Mucosa of rectum (tissue), 2 donors: ENCODE measurements at regions not wholly inside any gene's neighbourhood (a gene's known extent, or its start where the extent isn't known, plus 50 kb on each side); places are given as distances from the start of the nearest gene placed in this dataset.

Experiments
- H3K27ac ChIP-seq, 2 donors: one replicate each; pipeline ENCODE4 v1.7.0; 2013; ENCODE audit warnings: inconsistent platforms in 2 of 2, low read depth in 2 of 2, low read length in 2 of 2
- H3K27me3 ChIP-seq, 2 donors: one replicate each; pipeline ENCODE4 v1.7.0; 2013; ENCODE audit warnings: low read length in 2 of 2; ENCODE audit not compliant: control insufficient read depth in 2 of 2, insufficient read depth in 2 of 2
- H3K36me3 ChIP-seq, 2 donors: one replicate each; pipeline ENCODE4 v1.7.0; 2013; ENCODE audit warnings: low read length in 2 of 2; ENCODE audit not compliant: control insufficient read depth in 2 of 2, insufficient read depth in 2 of 2
- H3K4me1 ChIP-seq, 2 donors: one replicate each; pipeline ENCODE4 v1.7.0; 2013; ENCODE audit warnings: low read length in 2 of 2, mild to moderate bottlenecking in 1 of 2; ENCODE audit not compliant: control insufficient read depth in 2 of 2, insufficient read depth in 2 of 2
- H3K4me3 ChIP-seq, 2 donors: one replicate each; pipeline ENCODE4 v1.7.0; 2013; ENCODE audit warnings: low read length in 2 of 2
- H3K9ac ChIP-seq, 2 donors: one replicate each; pipeline ENCODE4 v1.7.0; 2013; ENCODE audit warnings: low read length in 2 of 2, low read depth in 1 of 2, mild to moderate bottlenecking in 1 of 2
- H3K9me3 ChIP-seq, 2 donors: one replicate each; pipeline ENCODE4 v1.7.0; 2013; ENCODE audit warnings: low read length in 2 of 2; ENCODE audit not compliant: control insufficient read depth in 2 of 2
- donor health status: healthy.
- donor health status: Normal muscosa, but diverticular disease.

DNA sequence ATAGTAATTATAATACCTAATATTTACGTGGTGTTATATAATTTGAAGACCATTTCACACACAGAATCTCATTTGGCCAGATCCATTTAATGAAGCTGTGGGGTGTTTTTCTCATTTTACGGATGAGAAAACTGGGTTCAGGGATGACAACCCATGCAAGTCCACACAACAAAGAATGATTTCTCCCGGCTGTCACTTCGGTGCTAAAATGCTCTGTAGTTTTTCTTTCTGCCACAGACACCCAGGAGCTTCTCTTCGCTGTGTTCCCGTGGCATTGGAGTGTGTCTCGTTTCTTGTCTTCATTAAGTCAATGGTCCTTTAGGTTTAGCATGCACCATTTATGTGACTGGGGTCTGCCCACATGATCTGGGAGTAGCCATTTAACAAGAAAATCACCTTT lies 308.5 kb downstream of the ENC1 start:
- no peaks in the 10 kb centered on the region for H3K27me3 ChIP-seq
- peaks cover 4 to 6% of the 10 kb centered on the region in 2 donors for H3K4me1 ChIP-seq
- no peaks in the 10 kb centered on the region for H3K36me3 ChIP-seq
- H3K27ac ChIP-seq = no peak overlapping the region
- H3K9ac ChIP-seq = no peak overlapping the region
- no peak overlapping the region for H3K4me3 ChIP-seq
- H3K9me3 ChIP-seq = no peaks in the 10 kb centered on the region

GRCh38 chr5:74328221-74328630 lies 312.3 kb downstream of the ENC1 start:
- Histone ChIP-seq H3K36me3 (no peaks in the 10 kb centered on the region), H3K9ac (no peak overlapping the region), H3K27me3 (no peaks in the 10 kb centered on the region), H3K9me3 (no peaks in the 10 kb centered on the region), H3K27ac (peak overlapping the region in 1 of 2 donors; percentile 45), H3K4me1 (peaks cover 4 to 8% of the 10 kb centered on the region in 2 donors), H3K4me3 (no peak overlapping the region)

DNA sequence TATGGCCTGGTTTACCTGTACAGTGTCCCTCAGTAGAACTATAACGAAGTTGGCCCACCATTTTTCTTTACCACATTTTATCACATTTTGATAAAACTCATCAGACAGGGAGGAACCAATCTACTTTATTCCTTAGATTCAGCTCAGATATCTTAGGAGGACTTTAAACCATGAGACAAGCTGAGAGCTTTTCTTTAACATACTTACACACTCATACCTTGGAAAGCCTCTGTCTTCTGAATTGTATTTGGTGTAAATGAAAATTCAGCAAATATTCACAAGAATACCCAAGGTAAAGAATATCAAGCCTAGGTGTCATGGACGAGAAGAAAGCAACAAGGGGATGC lies 313.2 kb downstream of the ENC1 start:
- Histone ChIP-seq H3K36me3 (no peaks in the 10 kb centered on the region), H3K27ac (peak overlapping the region; percentile 11 to 30), H3K27me3 (no peaks in the 10 kb centered on the region), H3K9ac (no peak overlapping the region), H3K9me3 (no peaks in the 10 kb centered on the region), H3K4me1 (peaks cover 4 to 8% of the 10 kb centered on the region in 2 donors), H3K4me3 (no peak overlapping the region)

GRCh38 chr5:74326571-74327338 lies 313.8 kb downstream of the ENC1 start:
- H3K36me3 ChIP-seq = no peaks in the 10 kb centered on the region
- peak overlapping the region in 1 of 2 donors; percentile 11 for H3K27ac ChIP-seq
- H3K27me3 ChIP-seq = no peaks in the 10 kb centered on the region
- peaks cover 4 to 8% of the 10 kb centered on the region in 2 donors for H3K4me1 ChIP-seq
- no peak overlapping the region for H3K9ac ChIP-seq
- no peaks in the 10 kb centered on the region for H3K9me3 ChIP-seq
- H3K4me3 ChIP-seq = no peak overlapping the region

GRCh38 chr5:74325866-74326265 lies 314.7 kb downstream of the ENC1 start:
- H3K4me1 ChIP-seq = peaks cover 4 to 8% of the 10 kb centered on the region in 2 donors
- H3K36me3 ChIP-seq = no peaks in the 10 kb centered on the region
- no peak overlapping the region for H3K4me3 ChIP-seq
- H3K27ac ChIP-seq = no peak overlapping the region
- H3K27me3 ChIP-seq = no peaks in the 10 kb centered on the region
- H3K9ac ChIP-seq = no peak overlapping the region
- no peaks in the 10 kb centered on the region for H3K9me3 ChIP-seq

GRCh38 chr5:74324556-74324955 lies 316.0 kb downstream of the ENC1 start:
- Histone ChIP-seq H3K27me3 (no peaks in the 10 kb centered on the region), H3K9ac (no peak overlapping the region), H3K4me1 (peaks cover 4 to 8% of the 10 kb centered on the region in 2 donors), H3K27ac (no peak overlapping the region), H3K9me3 (no peaks in the 10 kb centered on the region), H3K4me3 (no peak overlapping the region), H3K36me3 (no peaks in the 10 kb centered on the region)

DNA sequence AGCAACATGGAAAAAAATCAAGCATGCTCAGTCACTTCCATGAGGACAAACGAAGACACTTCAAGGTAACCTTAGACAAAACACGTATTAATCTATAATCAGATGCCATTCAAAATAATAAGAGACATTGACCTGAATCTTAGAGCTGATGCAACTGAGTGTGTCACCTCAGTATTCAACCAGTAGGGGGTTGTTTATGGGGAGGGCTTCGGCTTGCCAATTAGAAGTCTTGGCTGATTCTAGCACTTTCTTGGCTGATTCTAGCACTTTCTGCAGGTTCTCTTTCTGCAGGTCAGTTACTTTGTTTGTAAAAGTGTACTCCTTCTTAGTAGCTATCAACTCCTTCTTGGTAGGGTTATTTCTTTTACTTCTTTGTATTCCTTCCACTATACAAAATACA lies 317.6 kb downstream of the ENC1 start:
- Histone ChIP-seq H3K4me3 (no peak overlapping the region), H3K4me1 (peaks cover 4 to 8% of the 10 kb centered on the region in 2 donors), H3K36me3 (no peaks in the 10 kb centered on the region), H3K9ac (no peak overlapping the region), H3K27ac (no peak overlapping the region), H3K27me3 (no peaks in the 10 kb centered on the region), H3K9me3 (no peaks in the 10 kb centered on the region)

GRCh38 chr5:74322191-74322590 lies 318.3 kb downstream of the ENC1 start:
- no peaks in the 10 kb centered on the region for H3K27me3 ChIP-seq
- H3K4me3 ChIP-seq = no peak overlapping the region
- no peak overlapping the region for H3K9ac ChIP-seq
- no peaks in the 10 kb centered on the region for H3K36me3 ChIP-seq
- no peaks in the 10 kb centered on the region for H3K9me3 ChIP-seq
- peaks cover 0 to 5% of the 10 kb centered on the region in 2 donors for H3K4me1 ChIP-seq
- no peak overlapping the region for H3K27ac ChIP-seq

GRCh38 chr5:74321326-74321725 lies 319.2 kb downstream of the ENC1 start:
- Histone ChIP-seq H3K27ac (no peak overlapping the region), H3K4me3 (no peak overlapping the region)

DNA sequence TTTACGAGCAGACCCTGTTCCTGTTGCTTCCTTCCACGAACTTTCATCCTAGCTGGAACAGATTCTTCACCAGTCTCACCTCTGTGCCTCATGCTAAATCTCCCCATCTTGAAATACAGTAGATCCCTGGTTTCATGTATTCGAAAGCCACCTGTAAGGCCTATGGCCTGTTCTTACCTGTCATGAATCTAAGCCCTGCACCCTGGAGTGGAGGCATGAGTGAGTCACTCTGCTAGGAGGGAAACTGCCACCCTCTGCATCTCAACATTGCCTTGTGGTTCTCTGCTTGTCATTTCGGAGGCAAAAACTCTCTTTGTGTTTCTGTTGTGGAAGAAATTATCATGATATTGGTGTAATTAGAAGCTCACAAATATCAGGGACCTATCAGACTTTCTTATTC lies 320.0 kb downstream of the ENC1 start:
- Histone ChIP-seq H3K4me3 (no peak overlapping the region), H3K9me3 (no peaks in the 10 kb centered on the region), H3K27ac (no peak overlapping the region), H3K9ac (no peak overlapping the region), H3K36me3 (no peaks in the 10 kb centered on the region), H3K27me3 (no peaks in the 10 kb centered on the region), H3K4me1 (no peaks in the 10 kb centered on the region)

More at GRCh38 chr5:74321326-74321725, 319.2 kb downstream of the ENC1 start:
- Histone ChIP-seq H3K4me1 (no peaks in the 10 kb centered on the region), H3K9ac (no peak overlapping the region), H3K9me3 (no peaks in the 10 kb centered on the region), H3K36me3 (no peaks in the 10 kb centered on the region), H3K27me3 (no peaks in the 10 kb centered on the region)
